ENCODE measurements at regions not wholly inside any gene's neighbourhood (a gene's known extent, or its start where the extent isn't known, plus 50 kb on each side); places are given as distances from the start of the nearest gene placed in this dataset.
A peak's percentile ranks its signal among the peaks of the same experiment; 100 is the strongest.

DNA sequence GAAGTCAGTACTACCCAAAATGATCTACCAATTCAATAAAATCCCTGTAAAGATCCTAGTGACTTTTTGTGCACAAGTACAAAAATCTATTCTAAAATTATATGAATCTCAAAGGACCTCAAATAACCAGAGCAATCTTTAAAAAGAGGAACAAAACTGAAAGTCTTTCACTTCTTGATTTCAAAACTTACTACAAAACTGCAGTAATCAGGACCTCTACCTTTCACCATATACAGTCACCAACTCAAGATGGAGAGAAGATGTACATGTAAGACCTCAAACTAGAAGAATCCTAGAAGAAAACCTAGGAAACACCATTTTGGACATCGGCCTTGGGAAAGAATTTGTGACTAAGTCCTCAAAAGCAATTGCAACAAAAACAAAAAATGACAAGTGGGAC, 109.5 kb upstream of the CD93 start:
- Histone ChIP-seq H3K27ac (ENCODE audit: extremely low read depth, low read depth, low read length) (no peak overlapping the region), H3K4me3 (ENCODE audit: low read depth, low read length) (no peak overlapping the region), H3K4me1 (ENCODE audit: control insufficient read depth, insufficient read depth, low read length) (no peaks in the 10 kb centered on the region), H3K9me3 (ENCODE audit: control insufficient read depth, insufficient read depth, low read depth, low read length) (no peaks in the 10 kb centered on the region), H3K36me3 (ENCODE audit: control insufficient read depth in 2 of 2, insufficient read depth in 1 of 2, low read length in 2 of 2) (no peaks in the 10 kb centered on the region)
- no peak for TF ChIP-seq ZNF843 (tag by site-specific recombination; IDR thresholded peaks at IDR 0.05)
- TF ChIP-seq, protein P1, sequence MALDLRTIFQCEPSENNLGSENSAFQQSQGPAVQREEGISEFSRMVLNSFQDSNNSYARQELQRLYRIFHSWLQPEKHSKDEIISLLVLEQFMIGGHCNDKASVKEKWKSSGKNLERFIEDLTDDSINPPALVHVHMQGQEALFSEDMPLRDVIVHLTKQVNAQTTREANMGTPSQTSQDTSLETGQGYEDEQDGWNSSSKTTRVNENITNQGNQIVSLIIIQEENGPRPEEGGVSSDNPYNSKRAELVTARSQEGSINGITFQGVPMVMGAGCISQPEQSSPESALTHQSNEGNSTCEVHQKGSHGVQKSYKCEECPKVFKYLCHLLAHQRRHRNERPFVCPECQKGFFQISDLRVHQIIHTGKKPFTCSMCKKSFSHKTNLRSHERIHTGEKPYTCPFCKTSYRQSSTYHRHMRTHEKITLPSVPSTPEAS (tag by site-specific recombination; IDR thresholded peaks at IDR 0.05): no peak
- no peak for TF ChIP-seq ZNF629 (tag by site-specific recombination; IDR thresholded peaks at IDR 0.05)
- no peak for TF ChIP-seq ZBTB1 (tag by site-specific recombination; IDR thresholded peaks at IDR 0.05)
- no peak for TF ChIP-seq SCRT2 (tag by site-specific recombination; IDR thresholded peaks at IDR 0.05)
- TF ChIP-seq ZNF670 (tag by site-specific recombination; IDR thresholded peaks at IDR 0.05; ENCODE audit: low read depth): no peak
- no peak for TF ChIP-seq ZNF138 (tag by site-specific recombination; IDR thresholded peaks at IDR 0.05; ENCODE audit: borderline replicate concordance)
- TF ChIP-seq ZNF394 (tag by site-specific recombination; IDR thresholded peaks at IDR 0.05; ENCODE audit: borderline replicate concordance): no peak
- no peak for TF ChIP-seq ZXDB (tag by site-specific recombination; IDR thresholded peaks at IDR 0.05)
- POLR2A ChIA-PET: no interaction called here
- CTCF ChIA-PET: interaction anchor here (0.8 to 1.5 kb wide), 2 partner anchors 142 to 504 kb away, joined by 4 to 6 read pairs; no protein-coding TSS in a partner anchor

DNA sequence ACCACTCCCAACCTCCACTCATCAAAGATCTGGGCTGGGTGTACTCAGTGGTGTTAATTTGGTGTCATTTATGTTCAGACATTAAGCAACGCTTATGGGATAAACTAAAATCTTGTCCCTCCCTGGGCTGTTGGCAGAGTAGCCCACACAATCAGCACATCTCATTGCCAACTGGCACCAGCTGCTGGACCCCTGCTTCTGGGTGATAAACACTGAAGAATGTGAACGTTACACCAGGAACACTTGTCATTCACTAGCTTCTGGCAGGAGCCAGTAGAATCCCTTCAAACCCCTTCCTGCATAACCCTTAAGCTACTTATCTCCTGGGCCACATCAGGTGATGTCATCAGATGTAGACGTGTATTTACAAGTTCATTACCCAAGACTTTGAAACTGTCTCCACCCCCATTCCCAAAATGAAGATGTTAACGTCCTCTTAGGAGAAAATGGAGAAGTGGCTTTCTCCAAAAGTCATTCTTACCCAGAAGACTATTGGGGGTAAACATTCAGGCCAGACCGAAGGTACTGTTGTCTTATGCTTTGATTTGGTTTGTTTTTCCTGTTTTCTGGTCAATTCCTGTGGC, 107.8 kb upstream of the CD93 start:
- H3K4me3 ChIP-seq (ENCODE audit: low read depth, low read length): no peak overlapping the region
- no peaks in the 10 kb centered on the region for H3K9me3 ChIP-seq (ENCODE audit: control insufficient read depth, insufficient read depth, low read depth, low read length)
- no peak for TF ChIP-seq ZNF174 (tag by site-specific recombination; IDR thresholded peaks at IDR 0.05)
- TF ChIP-seq, protein P2, sequence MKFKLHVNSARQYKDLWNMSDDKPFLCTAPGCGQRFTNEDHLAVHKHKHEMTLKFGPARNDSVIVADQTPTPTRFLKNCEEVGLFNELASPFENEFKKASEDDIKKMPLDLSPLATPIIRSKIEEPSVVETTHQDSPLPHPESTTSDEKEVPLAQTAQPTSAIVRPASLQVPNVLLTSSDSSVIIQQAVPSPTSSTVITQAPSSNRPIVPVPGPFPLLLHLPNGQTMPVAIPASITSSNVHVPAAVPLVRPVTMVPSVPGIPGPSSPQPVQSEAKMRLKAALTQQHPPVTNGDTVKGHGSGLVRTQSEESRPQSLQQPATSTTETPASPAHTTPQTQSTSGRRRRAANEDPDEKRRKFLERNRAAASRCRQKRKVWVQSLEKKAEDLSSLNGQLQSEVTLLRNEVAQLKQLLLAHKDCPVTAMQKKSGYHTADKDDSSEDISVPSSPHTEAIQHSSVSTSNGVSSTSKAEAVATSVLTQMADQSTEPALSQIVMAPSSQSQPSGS (tag by site-specific recombination; IDR thresholded peaks at IDR 0.05; ENCODE audit: low read depth): peak; percentile 54; the same call in 1 of the 2 replicates
- TF ChIP-seq, protein P3, sequence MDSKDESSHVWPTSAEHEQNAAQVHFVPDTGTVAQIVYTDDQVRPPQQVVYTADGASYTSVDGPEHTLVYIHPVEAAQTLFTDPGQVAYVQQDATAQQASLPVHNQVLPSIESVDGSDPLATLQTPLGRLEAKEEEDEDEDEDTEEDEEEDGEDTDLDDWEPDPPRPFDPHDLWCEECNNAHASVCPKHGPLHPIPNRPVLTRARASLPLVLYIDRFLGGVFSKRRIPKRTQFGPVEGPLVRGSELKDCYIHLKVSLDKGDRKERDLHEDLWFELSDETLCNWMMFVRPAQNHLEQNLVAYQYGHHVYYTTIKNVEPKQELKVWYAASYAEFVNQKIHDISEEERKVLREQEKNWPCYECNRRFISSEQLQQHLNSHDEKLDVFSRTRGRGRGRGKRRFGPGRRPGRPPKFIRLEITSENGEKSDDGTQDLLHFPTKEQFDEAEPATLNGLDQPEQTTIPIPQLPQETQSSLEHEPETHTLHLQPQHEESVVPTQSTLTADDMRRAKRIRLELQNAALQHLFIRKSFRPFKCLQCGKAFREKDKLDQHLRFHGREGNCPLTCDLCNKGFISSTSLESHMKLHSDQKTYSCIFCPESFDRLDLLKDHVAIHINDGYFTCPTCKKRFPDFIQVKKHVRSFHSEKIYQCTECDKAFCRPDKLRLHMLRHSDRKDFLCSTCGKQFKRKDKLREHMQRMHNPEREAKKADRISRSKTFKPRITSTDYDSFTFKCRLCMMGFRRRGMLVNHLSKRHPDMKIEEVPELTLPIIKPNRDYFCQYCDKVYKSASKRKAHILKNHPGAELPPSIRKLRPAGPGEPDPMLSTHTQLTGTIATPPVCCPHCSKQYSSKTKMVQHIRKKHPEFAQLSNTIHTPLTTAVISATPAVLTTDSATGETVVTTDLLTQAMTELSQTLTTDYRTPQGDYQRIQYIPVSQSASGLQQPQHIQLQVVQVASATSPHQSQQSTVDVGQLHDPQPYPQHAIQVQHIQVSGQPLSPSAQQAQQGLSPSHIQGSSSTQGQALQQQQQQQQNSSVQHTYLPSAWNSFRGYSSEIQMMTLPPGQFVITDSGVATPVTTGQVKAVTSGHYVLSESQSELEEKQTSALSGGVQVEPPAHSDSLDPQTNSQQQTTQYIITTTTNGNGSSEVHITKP (tag by site-specific recombination; IDR thresholded peaks at IDR 0.05): 0 out of 2 replicates have a peak, but pooled peaks have one; percentile 37
- CTCF ChIA-PET: interaction anchor here (0.9 to 1.5 kb wide), 3 partner anchors 41 to 502 kb away, joined by 3 to 6 read pairs (median 4); no protein-coding TSS in a partner anchor
- no peaks in the 10 kb centered on the region for H3K36me3 ChIP-seq (ENCODE audit: control insufficient read depth in 2 of 2, insufficient read depth in 1 of 2, low read length in 2 of 2)
- H3K27ac ChIP-seq (ENCODE audit: extremely low read depth, low read depth, low read length): no peak overlapping the region
- no peaks in the 10 kb centered on the region for H3K4me1 ChIP-seq (ENCODE audit: control insufficient read depth, insufficient read depth, low read length)
- POLR2A ChIA-PET: no interaction called here

DNA sequence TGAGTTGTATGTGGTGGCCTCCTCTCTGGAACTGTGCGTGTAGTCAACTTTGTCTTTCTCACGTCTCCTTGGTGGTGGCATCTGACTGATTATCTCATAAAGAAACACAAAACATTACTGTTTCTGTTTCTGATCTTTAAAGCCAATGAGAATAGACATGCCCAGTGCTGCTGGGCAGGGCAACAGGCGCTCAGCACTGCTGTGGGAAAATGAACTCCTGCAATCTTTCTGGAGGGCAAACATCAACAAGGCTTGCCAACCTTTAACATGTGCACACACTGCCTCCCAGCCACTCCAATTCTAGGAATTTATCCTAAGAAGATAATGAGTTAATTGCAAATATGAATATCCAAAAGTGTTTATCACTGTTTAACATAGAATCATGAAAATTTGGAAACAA, 106.3 kb upstream of the CD93 start:
- no peaks in the 10 kb centered on the region for H3K4me1 ChIP-seq (ENCODE audit: control insufficient read depth, insufficient read depth, low read length)
- CTCF ChIA-PET: no interaction called here
- no peaks in the 10 kb centered on the region for H3K36me3 ChIP-seq (ENCODE audit: control insufficient read depth in 2 of 2, insufficient read depth in 1 of 2, low read length in 2 of 2)
- POLR2A ChIA-PET: no interaction called here
- no peak for TF ChIP-seq ZNF174 (tag by site-specific recombination; IDR thresholded peaks at IDR 0.05)
- no peak for TF ChIP-seq ZNF830 (tag by site-specific recombination; IDR thresholded peaks at IDR 0.05; ENCODE audit: low read depth)
- no peak for TF ChIP-seq ZNF560 (tag by site-specific recombination; IDR thresholded peaks at IDR 0.05; ENCODE audit: borderline replicate concordance)
- TF ChIP-seq SP3 (tag by site-specific recombination; IDR thresholded peaks at IDR 0.05): no peak
- TF ChIP-seq ZNF530 (tag by site-specific recombination; IDR thresholded peaks at IDR 0.05; ENCODE audit: low read depth): no peak
- TF ChIP-seq, protein P4, sequence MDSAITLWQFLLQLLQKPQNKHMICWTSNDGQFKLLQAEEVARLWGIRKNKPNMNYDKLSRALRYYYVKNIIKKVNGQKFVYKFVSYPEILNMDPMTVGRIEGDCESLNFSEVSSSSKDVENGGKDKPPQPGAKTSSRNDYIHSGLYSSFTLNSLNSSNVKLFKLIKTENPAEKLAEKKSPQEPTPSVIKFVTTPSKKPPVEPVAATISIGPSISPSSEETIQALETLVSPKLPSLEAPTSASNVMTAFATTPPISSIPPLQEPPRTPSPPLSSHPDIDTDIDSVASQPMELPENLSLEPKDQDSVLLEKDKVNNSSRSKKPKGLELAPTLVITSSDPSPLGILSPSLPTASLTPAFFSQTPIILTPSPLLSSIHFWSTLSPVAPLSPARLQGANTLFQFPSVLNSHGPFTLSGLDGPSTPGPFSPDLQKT (IDR thresholded peaks at IDR 0.05; ENCODE audit: borderline replicate concordance, low read depth, low read length): no peak
- TF ChIP-seq MYNN (tag by site-specific recombination; IDR thresholded peaks at IDR 0.05; ENCODE audit: borderline replicate concordance): no peak
- no peak for TF ChIP-seq SCRT2 (tag by site-specific recombination; IDR thresholded peaks at IDR 0.05)
- no peak for TF ChIP-seq FEZF1 (tag by site-specific recombination; IDR thresholded peaks at IDR 0.05)
- TF ChIP-seq BCL11B (tag by site-specific recombination; IDR thresholded peaks at IDR 0.05; ENCODE audit: low read depth): no peak
- no peak for TF ChIP-seq REPIN1 (tag by site-specific recombination; IDR thresholded peaks at IDR 0.05; ENCODE audit: low read depth)
- no peak for TF ChIP-seq ZFP69B (tag by site-specific recombination; IDR thresholded peaks at IDR 0.05)
- TF ChIP-seq ZNF701 (tag by site-specific recombination; IDR thresholded peaks at IDR 0.05): no peak
- TF ChIP-seq ZNF792 (tag by site-specific recombination; IDR thresholded peaks at IDR 0.05): no peak
- no peak for TF ChIP-seq ZBTB21 (tag by site-specific recombination; IDR thresholded peaks at IDR 0.05)
- no peak overlapping the region for H3K27ac ChIP-seq (ENCODE audit: extremely low read depth, low read depth, low read length)
- no peak overlapping the region for H3K4me3 ChIP-seq (ENCODE audit: low read depth, low read length)
- no peaks in the 10 kb centered on the region for H3K9me3 ChIP-seq (ENCODE audit: control insufficient read depth, insufficient read depth, low read depth, low read length)
